ENCODE measurements at regions not wholly inside any gene's neighbourhood (a gene's known extent, or its start where the extent isn't known, plus 50 kb on each side); places are given as distances from the start of the nearest gene placed in this dataset.

- Histone ChIP-seq H3K27me3 (no peaks in the 10 kb centered on the region), H3K9me3 (replicated peaks) (no peaks in the 10 kb centered on the region), H3K36me3 (no peaks in the 10 kb centered on the region), H3K4me1 (no peaks in the 10 kb centered on the region), H3K4me3 (no peak overlapping the region), H3K27ac (no peak overlapping the region)
- no peak for DNase-seq
Observed at GRCh38 chr12:81930037-81930436, 170.9 kb upstream of the PPFIA2 start.

DNA sequence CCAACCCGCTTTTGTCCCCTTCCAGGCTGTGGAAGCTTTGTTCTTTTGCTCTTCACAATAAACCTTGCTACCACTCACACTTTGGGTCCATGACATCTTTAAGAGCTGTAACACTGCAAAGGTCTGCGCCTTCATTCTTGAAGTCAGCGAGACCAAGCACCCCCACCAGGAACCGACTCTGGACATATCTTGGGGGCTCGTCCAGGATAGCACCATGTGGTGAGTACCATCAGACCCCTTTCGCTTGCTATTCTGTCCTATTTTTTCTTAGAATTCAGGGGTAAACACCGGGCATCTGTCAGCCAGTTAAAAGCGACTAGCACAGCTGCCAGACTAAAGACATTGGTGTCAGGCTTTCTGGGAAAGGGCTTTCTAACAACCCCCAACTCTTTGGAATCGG, 137.6 kb upstream of the PPFIA2 start:
- DNase-seq, result peak; percentile 20 to 29
- Histone ChIP-seq H3K9me3 (replicated peaks) (no peaks in the 10 kb centered on the region), H3K4me1 (no peaks in the 10 kb centered on the region), H3K27me3 (no peaks in the 10 kb centered on the region), H3K4me3 (no peak overlapping the region), H3K36me3 (no peaks in the 10 kb centered on the region), H3K27ac (no peak overlapping the region)

GRCh38 chr12:81888961-81889360, 129.8 kb upstream of the PPFIA2 start:
- DNase-seq, result no peak
- Histone ChIP-seq H3K27ac (no peak overlapping the region), H3K4me1 (peaks cover 17% of the 10 kb centered on the region), H3K9me3 (replicated peaks) (no peaks in the 10 kb centered on the region), H3K36me3 (no peaks in the 10 kb centered on the region), H3K4me3 (no peak overlapping the region), H3K27me3 (no peaks in the 10 kb centered on the region)

- no peak overlapping the region for H3K27ac ChIP-seq
- no peak overlapping the region for H3K4me3 ChIP-seq
- H3K36me3 ChIP-seq, result no peaks in the 10 kb centered on the region
- H3K27me3 ChIP-seq, result no peaks in the 10 kb centered on the region
- H3K4me1 ChIP-seq, result peaks cover 22% of the 10 kb centered on the region
- no peaks in the 10 kb centered on the region for H3K9me3 ChIP-seq (replicated peaks)
- DNase-seq, result no peak
Observed at GRCh38 chr12:81888106-81888740, 129.1 kb upstream of the PPFIA2 start.

DNA sequence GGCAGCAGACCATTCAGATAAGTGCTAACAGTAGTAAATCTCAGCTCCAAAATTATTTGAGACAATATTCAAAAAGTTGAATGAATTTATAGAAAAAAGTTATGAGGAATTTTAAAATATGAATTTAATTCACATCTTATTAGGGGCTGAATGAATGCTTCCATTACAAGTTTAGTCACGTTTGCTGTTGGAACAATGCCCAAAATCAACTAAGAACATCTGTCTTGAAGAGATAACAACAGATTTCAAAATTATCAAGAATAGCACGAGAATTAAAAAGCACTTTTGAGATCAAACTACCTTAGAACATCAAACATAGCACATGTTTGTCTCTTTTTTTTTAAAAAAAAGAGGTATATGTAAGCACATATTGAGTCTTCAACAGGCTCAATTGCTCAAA, 115.4 kb upstream of the PPFIA2 start:
- Histone ChIP-seq H3K9me3 (replicated peaks) (no peaks in the 10 kb centered on the region), H3K27me3 (no peaks in the 10 kb centered on the region), H3K36me3 (no peaks in the 10 kb centered on the region), H3K4me1 (peaks cover 11% of the 10 kb centered on the region), H3K27ac (no peak overlapping the region), H3K4me3 (no peak overlapping the region)
- peak in 1 of 2 experiments; percentile 24 for DNase-seq

DNA sequence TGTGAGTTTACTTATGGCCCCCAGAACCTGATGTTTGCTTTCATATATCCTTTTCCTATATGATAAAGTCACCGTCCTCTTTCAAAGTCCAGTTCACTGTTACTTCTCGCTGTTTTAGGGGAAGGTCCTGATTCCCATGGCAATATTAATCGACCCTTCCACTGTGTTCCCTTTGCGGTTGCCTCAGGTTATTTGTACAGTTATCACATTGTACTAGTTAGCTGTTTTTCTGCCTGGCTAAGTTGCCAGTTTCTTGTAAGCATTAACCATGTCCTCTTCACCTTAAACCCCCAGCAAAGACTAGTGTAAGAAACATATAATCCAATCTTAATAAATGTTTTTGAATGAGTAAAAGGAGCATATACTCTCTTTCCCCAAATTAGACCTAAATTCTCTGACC, 115.0 kb upstream of the PPFIA2 start:
- H3K4me3 ChIP-seq, result no peak overlapping the region
- no peaks in the 10 kb centered on the region for H3K27me3 ChIP-seq
- peak in 1 of 2 experiments; percentile 48 for DNase-seq
- H3K4me1 ChIP-seq, result peaks cover 11% of the 10 kb centered on the region
- no peaks in the 10 kb centered on the region for H3K9me3 ChIP-seq (replicated peaks)
- no peak overlapping the region for H3K27ac ChIP-seq
- no peaks in the 10 kb centered on the region for H3K36me3 ChIP-seq

DNA sequence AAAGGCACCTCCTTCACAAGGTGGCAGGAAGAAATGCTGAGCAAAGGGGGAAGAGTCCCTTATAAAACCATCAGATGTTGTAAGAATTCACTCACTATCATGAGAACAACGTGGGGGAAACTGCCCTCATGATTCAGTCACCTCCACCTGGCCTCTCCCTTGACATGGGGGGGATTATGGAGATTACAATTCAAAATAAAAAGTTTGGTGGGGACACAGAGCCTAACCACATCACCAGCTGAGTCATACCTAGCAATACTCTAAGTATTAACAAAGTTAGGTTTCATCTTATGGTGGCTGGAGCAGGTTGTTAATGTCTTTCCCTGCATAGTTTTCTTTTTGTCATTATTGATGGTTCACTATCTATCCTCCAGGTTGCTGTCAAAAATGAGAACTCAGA, 113.2 kb upstream of the PPFIA2 start:
- H3K9me3 ChIP-seq (replicated peaks), result no peaks in the 10 kb centered on the region
- H3K36me3 ChIP-seq, result no peaks in the 10 kb centered on the region
- no peaks in the 10 kb centered on the region for H3K27me3 ChIP-seq
- peaks cover 11% of the 10 kb centered on the region for H3K4me1 ChIP-seq
- no peak for DNase-seq
- no peak overlapping the region for H3K4me3 ChIP-seq
- H3K27ac ChIP-seq, result no peak overlapping the region

- H3K36me3 ChIP-seq, result no peaks in the 10 kb centered on the region
- no peaks in the 10 kb centered on the region for H3K27me3 ChIP-seq
- H3K9me3 ChIP-seq (replicated peaks), result no peaks in the 10 kb centered on the region
- DNase-seq, result no peak
- no peak overlapping the region for H3K4me3 ChIP-seq
- peaks cover 6% of the 10 kb centered on the region; the same call in 1 of the 2 replicates for H3K4me1 ChIP-seq
- H3K27ac ChIP-seq, result no peak overlapping the region
Observed at GRCh38 chr12:81866081-81866480, 106.9 kb upstream of the PPFIA2 start.

- Histone ChIP-seq H3K27me3 (no peaks in the 10 kb centered on the region), H3K36me3 (no peaks in the 10 kb centered on the region)
- DNase-seq, result peak in 1 of 2 experiments; percentile 24
Observed at GRCh38 chr12:81863406-81863805, 104.3 kb upstream of the PPFIA2 start.

DNA sequence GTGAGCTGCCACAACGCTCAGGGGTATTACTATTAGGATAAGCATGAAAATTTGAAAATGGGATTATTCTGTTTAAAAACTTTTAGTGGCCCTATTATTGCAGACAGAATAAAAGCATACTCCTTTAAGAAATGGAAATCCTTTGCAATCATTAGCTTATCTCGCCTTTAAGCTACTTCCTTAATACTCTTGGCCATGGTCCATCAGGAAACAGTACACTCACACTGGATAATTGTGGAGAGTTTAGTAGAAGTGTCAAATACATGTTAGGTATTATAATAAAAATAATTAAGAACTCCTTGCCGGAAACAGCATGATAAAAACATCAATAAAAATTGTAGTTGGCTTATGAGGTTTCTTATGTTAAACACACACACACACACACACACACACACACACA, 100.4 kb upstream of the PPFIA2 start:
- Histone ChIP-seq H3K4me1 (peaks cover 15% of the 10 kb centered on the region), H3K4me3 (no peak overlapping the region), H3K9me3 (replicated peaks) (no peaks in the 10 kb centered on the region), H3K36me3 (no peaks in the 10 kb centered on the region), H3K27ac (no peak overlapping the region), H3K27me3 (no peaks in the 10 kb centered on the region)
- DNase-seq, result no peak

More at GRCh38 chr12:81863406-81863805, 104.3 kb upstream of the PPFIA2 start:
- H3K4me3 ChIP-seq, result no peak overlapping the region
- no peak overlapping the region for H3K27ac ChIP-seq
- peaks cover 10% of the 10 kb centered on the region for H3K4me1 ChIP-seq
- no peaks in the 10 kb centered on the region for H3K9me3 ChIP-seq (replicated peaks)

- no peak for DNase-seq
- no peaks in the 10 kb centered on the region for H3K36me3 ChIP-seq
- H3K4me1 ChIP-seq, result no peaks in the 10 kb centered on the region
- H3K4me3 ChIP-seq, result no peak overlapping the region
- H3K9me3 ChIP-seq (replicated peaks), result peaks cover 3% of the 10 kb centered on the region; the same call in 1 of the 2 replicates
- H3K27me3 ChIP-seq, result no peaks in the 10 kb centered on the region
- no peak overlapping the region for H3K27ac ChIP-seq
Observed at GRCh38 chr12:81843599-81843998, 84.4 kb upstream of the PPFIA2 start.

- Histone ChIP-seq H3K27ac (no peak overlapping the region), H3K36me3 (no peaks in the 10 kb centered on the region), H3K9me3 (replicated peaks) (no peaks in the 10 kb centered on the region), H3K27me3 (no peaks in the 10 kb centered on the region), H3K4me1 (no peaks in the 10 kb centered on the region), H3K4me3 (no peak overlapping the region)
- DNase-seq, result no peak
Observed at GRCh38 chr12:81835783-81836182, 76.6 kb upstream of the PPFIA2 start.

DNA sequence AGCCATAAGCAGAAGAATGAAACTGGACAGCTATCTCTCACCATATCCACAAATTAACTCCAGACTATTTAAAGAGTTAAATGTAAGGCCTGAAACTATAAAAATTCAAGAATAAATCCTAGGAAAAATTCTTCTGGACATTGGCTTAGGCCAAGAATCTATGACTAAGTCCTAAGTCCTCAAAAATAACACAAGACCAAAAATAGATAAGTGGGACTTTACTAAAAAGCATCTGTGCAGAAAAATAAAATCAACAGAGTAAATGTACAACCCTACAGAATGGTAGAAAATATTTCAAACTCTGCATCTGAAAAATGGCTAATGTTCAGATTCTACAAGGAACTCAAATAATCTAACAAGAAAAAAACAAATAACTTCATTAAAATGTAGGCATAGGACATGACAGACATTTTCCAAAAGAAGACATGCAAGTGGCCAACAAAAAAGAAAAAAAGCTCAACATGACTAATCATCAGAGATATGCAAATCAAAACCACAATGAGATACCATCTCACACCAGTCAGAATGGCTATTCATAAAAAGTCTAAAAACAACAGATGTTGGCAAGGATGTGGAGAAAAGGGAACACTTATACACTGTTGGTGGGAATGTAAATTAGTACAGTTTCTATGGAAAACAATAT, 61.0 kb upstream of the PPFIA2 start:
- H3K27ac ChIP-seq, result peak overlapping the region; percentile 68
- H3K4me1 ChIP-seq, result peaks cover 9% of the 10 kb centered on the region
- no peaks in the 10 kb centered on the region for H3K36me3 ChIP-seq
- H3K27me3 ChIP-seq, result no peaks in the 10 kb centered on the region
- peak in 1 of 2 experiments; percentile 56 for DNase-seq
- no peak overlapping the region for H3K4me3 ChIP-seq
- peaks cover 4% of the 10 kb centered on the region for H3K9me3 ChIP-seq (replicated peaks)

GRCh38 chr12:81815611-81816010, 56.5 kb upstream of the PPFIA2 start:
- H3K4me3 ChIP-seq, result no peak overlapping the region

DNA sequence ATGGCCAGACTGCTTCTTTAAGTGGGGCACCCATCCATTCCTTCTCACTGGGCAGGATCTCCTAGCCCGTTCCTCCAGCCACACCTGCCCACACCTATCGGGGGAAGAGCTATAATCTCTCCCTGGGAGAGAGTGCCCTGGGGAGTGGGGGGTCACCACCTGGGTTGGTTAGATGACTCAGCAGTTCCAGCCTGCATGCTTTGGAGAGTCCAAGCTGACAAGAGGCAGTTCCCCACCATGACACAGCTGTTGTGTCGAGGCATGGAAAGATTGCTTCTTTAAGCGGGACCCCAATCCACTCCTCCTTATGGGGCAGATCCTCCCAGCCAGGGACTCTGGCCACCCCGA, 52.6 kb upstream of the PPFIA2 start:
- Histone ChIP-seq H3K36me3 (no peaks in the 10 kb centered on the region), H3K9me3 (replicated peaks) (0 out of 2 replicates have a peak, but pooled peaks cover 5% of the 10 kb centered on the region), H3K4me1 (0 out of 2 replicates have a peak, but pooled peaks cover 2% of the 10 kb centered on the region), H3K27me3 (no peaks in the 10 kb centered on the region), H3K4me3 (no peak overlapping the region), H3K27ac (no peak overlapping the region)
- no peak for DNase-seq

More at GRCh38 chr12:81815611-81816010, 56.5 kb upstream of the PPFIA2 start:
- H3K4me1 ChIP-seq, result peaks cover 11% of the 10 kb centered on the region
- H3K27ac ChIP-seq, result no peak overlapping the region
- no peaks in the 10 kb centered on the region for H3K36me3 ChIP-seq
- DNase-seq, result no peak
- peaks cover 5% of the 10 kb centered on the region; the same call in 1 of the 2 replicates for H3K9me3 ChIP-seq (replicated peaks)
- no peaks in the 10 kb centered on the region for H3K27me3 ChIP-seq

Data from SJCRH30 (cell line).